HepG2 (cell line): ENCODE measurements at regions not wholly inside any gene's neighbourhood (a gene's known extent, or its start where the extent isn't known, plus 50 kb on each side); places are given as distances from the start of the nearest gene placed in this dataset.

ENCODE experiments used
- ATAC-seq: fragments of 200-7000 bp; cut with Tn5 transposase; 3 replicates; pipeline ENCODE4 v1.9.1; 2020; ENCODE audit warnings: mild to moderate bottlenecking, moderate library complexity
- BruUV-seq: library from RNA; stranded (reverse); fragments of 400-500 nt; replicated peaks from 2 replicates; lab custom pipeline; 2021; lab: Mats Ljungman, UMichigan
- CTCF ChIA-PET: fragments of 300-600 bp; formaldehyde crosslinking; extraction: SDS; loops from one replicate; lab custom pipeline; 2021; ENCODE audit warnings: low total read pairs, inconsistent platforms, low intra/inter-chr PET ratio; lab: Yijun Ruan, JAX
- POLR2A ChIA-PET: fragments of 350-600 bp; sonication (Branson Sonifier 250); formaldehyde crosslinking; loops from one replicate; lab custom pipeline; 2020; ENCODE audit warnings: antibody characterized with exemption, inconsistent platforms; lab: Yijun Ruan, JAX
- DNase-seq: peaks from one replicate; pipeline ENCODE4 v3.0.0-alpha.2; 2015; ENCODE audit warnings: low spot score
- FAIRE-seq: peaks from 3 replicates; lab custom pipeline; 2011; peaks lifted over from hg19 to GRCh38; lab: Jason Lieb, UNC
- H2AFZ ChIP-seq: one replicate; pipeline ENCODE4 v1.6.1; 2011; ENCODE audit warnings: low read length, inconsistent platforms
- H3K27ac ChIP-seq: fragments of 300-600 bp; 3 replicates; pipeline ENCODE4 v1.8.0; 2011; ENCODE audit warnings: mixed run types, mild to moderate bottlenecking, mixed read lengths, low read length, inconsistent platforms; ENCODE audit not compliant: insufficient read depth; ENCODE audit errors: extremely low read length
- H3K27me3 ChIP-seq, 2 experiments: fragments of 200-600 bp in 1 of 2; 2 replicates in 1 of 2; 3 replicates in 1 of 2; pipeline versions ENCODE4 v1.6.0 to v1.8.0; 2011; ENCODE audit warnings: low read length in 2 of 2, mild to moderate bottlenecking in 2 of 2, moderate library complexity in 2 of 2, inconsistent platforms in 1 of 2; ENCODE audit not compliant: insufficient read depth in 2 of 2, control insufficient read depth in 1 of 2
- H3K36me3 ChIP-seq, 2 experiments: fragments of 200-600 bp in 1 of 2; replicated peaks in 1 of 2; 2 replicates in 1 of 2; 3 replicates in 1 of 2; pipeline versions ENCODE4 v1.5.1 to v1.8.0; 2011; ENCODE audit warnings: low read length in 2 of 2, inconsistent platforms in 1 of 2; ENCODE audit not compliant: insufficient read depth in 2 of 2, control insufficient read depth in 1 of 2
- H3K4me1 ChIP-seq: 2 replicates; pipeline ENCODE4 v1.5.1; 2012; ENCODE audit warnings: low read length, inconsistent platforms; ENCODE audit not compliant: insufficient read depth
- H3K4me2 ChIP-seq: 2 replicates; pipeline ENCODE4 v1.6.0; 2011; ENCODE audit warnings: low read depth, low read length, inconsistent platforms
- H3K4me3 ChIP-seq, 3 experiments: fragments of 200-600 bp in 1 of 3; sonication (generic), shearing (Covaris generic) in 1 of 3; replicated peaks in 1 of 3; 2 replicates each; pipeline ENCODE4 v1.5.1; 2011 to 2016; ENCODE audit warnings: low read length in 3 of 3, inconsistent platforms in 2 of 3, low read depth in 2 of 3, mild to moderate bottlenecking in 2 of 3, control low read depth in 1 of 3, mixed read lengths in 1 of 3; ENCODE audit not compliant: insufficient read depth in 1 of 3
- H3K79me2 ChIP-seq: one replicate; pipeline ENCODE4 v1.6.1; 2011; ENCODE audit warnings: low read length, inconsistent platforms; ENCODE audit not compliant: insufficient read depth
- H3K9ac ChIP-seq: 2 replicates; pipeline ENCODE4 v1.6.0; 2011; ENCODE audit warnings: mild to moderate bottlenecking, low read depth, low read length, inconsistent platforms; ENCODE audit not compliant: insufficient read depth
- H3K9me3 ChIP-seq: 2 replicates; pipeline ENCODE4 v1.5.1; 2012; ENCODE audit warnings: mild to moderate bottlenecking, low read length
- H4K20me1 ChIP-seq: 2 replicates; pipeline ENCODE4 v1.6.0; 2011; ENCODE audit warnings: inconsistent platforms, mild to moderate bottlenecking, low read length, moderate library complexity; ENCODE audit not compliant: insufficient read depth
- CTCF ChIP-seq: sonication (generic); formaldehyde crosslinking; IDR thresholded peaks from 2 replicates; pipeline ENCODE4 v1.5.0; 2020; ENCODE audit warnings: mild to moderate bottlenecking, missing genetic modification reagents, moderate library complexity
- NR2F6 ChIP-seq, 2 experiments: IDR thresholded peaks; 2 replicates each; pipeline ENCODE4 v1.6.1; 2016; ENCODE audit warnings: antibody characterized with exemption in 1 of 2, mild to moderate bottlenecking in 1 of 2
- STAG1 ChIP-seq: sonication (generic); formaldehyde crosslinking; IDR thresholded peaks from 2 replicates; pipeline ENCODE4 v1.4.0; 2020; ENCODE audit warnings: missing genetic modification reagents
- ZNF652 ChIP-seq: IDR thresholded peaks from 2 replicates; pipeline ENCODE4 v1.6.1; 2016; ENCODE audit warnings: low read depth, borderline replicate concordance
- ZNF704 ChIP-seq: sonication (generic); formaldehyde crosslinking; IDR thresholded peaks from 2 replicates; pipeline ENCODE4 v1.8.1; 2023; ENCODE audit warnings: mild to moderate bottlenecking, inconsistent platforms, moderate library complexity, missing genetic modification reagents, borderline replicate concordance
- WGBS: methylation state at CpG from one replicate; pipeline ENCODE4 v1.1.6; 2017; ENCODE audit warnings: low lambda C conversion rate; 5-methylcytosine and 5-hydroxymethylcytosine counted together
- in situ Hi-C: cut with HindIII; loops from 2 replicates; pipeline ENCODE4 v1.10.0; 2017; ENCODE audit warnings: low pct_unique_long_range_greater_than_20kb; ENCODE audit not compliant: extremely low pct_ligation_motif_present
- intact Hi-C: fragments of 100-400 bp; cut with micrococcal nuclease; formaldehyde crosslinking; loops from one replicate; pipeline ENCODE4 v1.10.0; 2022; ENCODE audit not compliant: unreplicated experiment

GRCh38 chr11:24386546-24387397 is 110.1 kb upstream of the LUZP2 start:
- intact Hi-C loops: loop anchor here (1.0 to 5.0 kb wide), 3 partner anchors 846 to 1509 kb away; no protein-coding TSS in a partner anchor
- Histone ChIP-seq H3K27ac (no peak overlapping the region), H3K4me3 (no peak overlapping the region), H2AFZ (no peak overlapping the region), H3K4me2 (no peak overlapping the region), H3K9me3 (no peaks in the 10 kb centered on the region), H4K20me1 (no peaks in the 10 kb centered on the region), H3K79me2 (no peaks in the 10 kb centered on the region), H3K27me3 (no peaks in the 10 kb centered on the region; a peak in 1 of 5 replicates), H3K9ac (no peak overlapping the region), H3K4me1 (no peaks in the 10 kb centered on the region), H3K36me3 (no peaks in the 10 kb centered on the region)
- FAIRE-seq: no peak
- 2% methylated on average over 6 of the region's 6 CpGs for WGBS
- in situ Hi-C loops: loop anchor here (25.0 kb wide), 2 partner anchors 849 to 1274 kb away; no protein-coding TSS in a partner anchor
- BruUV-seq: no TSS peak
- no peak for ATAC-seq
- peak; percentile 91 for TF ChIP-seq ZNF652
- TF ChIP-seq NR2F6 (IDR thresholded peaks at IDR 0.05): no peak
- TF ChIP-seq NR2F6 (CRISPR knock-in tag; IDR thresholded peaks at IDR 0.05): no peak
- TF ChIP-seq ZNF704 (CRISPR knock-in tag): no peak
- peak; percentile 33 for TF ChIP-seq STAG1 (CRISPR knock-in tag)
- TF ChIP-seq CTCF (CRISPR knock-in tag): peak; percentile 33
- ChIA-PET CTCF (interaction anchor here (1.1 to 1.5 kb wide), 2 partner anchors 1365 to 1511 kb away, joined by 3 to 4 read pairs; no protein-coding TSS in a partner anchor), POLR2A (no interaction called here)
- DNase-seq: peak; percentile 12
